Smooth muscle cell (in vitro differentiated cells): ENCODE measurements at regions not wholly inside any gene's neighbourhood (a gene's known extent, or its start where the extent isn't known, plus 50 kb on each side); places are given as distances from the start of the nearest gene placed in this dataset.

Source experiments
- DNase-seq: peaks from one replicate; lab custom pipeline; 2025; ENCODE audit not compliant: unreplicated experiment; lab: John Stamatoyannopoulos, UW
- H2AFZ ChIP-seq: fragments of 200-600 bp; sonication (generic); 2 replicates; pipeline ENCODE4 v1.6.0; 2016; ENCODE audit warnings: antibody characterized with exemption, low read depth, mild to moderate bottlenecking
- H3F3A ChIP-seq: fragments of 200-600 bp; sonication (generic); 2 replicates; pipeline ENCODE4 v1.6.0; 2017; ENCODE audit warnings: antibody characterized with exemption, low read depth
- H3K27ac ChIP-seq: fragments of 200-600 bp; sonication (generic); 2 replicates; pipeline ENCODE4 v1.5.1; 2016; ENCODE audit warnings: low read depth, mild to moderate bottlenecking
- H3K27me3 ChIP-seq: fragments of 200-600 bp; sonication (generic); 2 replicates; pipeline ENCODE4 v1.6.1; 2016; ENCODE audit warnings: low read depth, mild to moderate bottlenecking
- H3K36me3 ChIP-seq: fragments of 200-600 bp; sonication (generic); 2 replicates; pipeline ENCODE4 v1.5.1; 2016; ENCODE audit warnings: low read depth
- H3K4me1 ChIP-seq: fragments of 200-600 bp; sonication (generic); 2 replicates; pipeline ENCODE4 v1.5.1; 2016; ENCODE audit warnings: low read depth
- H3K4me2 ChIP-seq: fragments of 200-600 bp; sonication (generic); 2 replicates; pipeline ENCODE4 v1.6.0; 2016; ENCODE audit warnings: mild to moderate bottlenecking
- H3K4me3 ChIP-seq: fragments of 200-600 bp; sonication (generic); 2 replicates; pipeline ENCODE4 v1.5.1; 2016; ENCODE audit warnings: mild to moderate bottlenecking
- H3K79me2 ChIP-seq: fragments of 200-600 bp; sonication (generic); 2 replicates; pipeline ENCODE4 v1.6.0; 2016; ENCODE audit warnings: low read depth, mild to moderate bottlenecking
- H3K9ac ChIP-seq: fragments of 200-600 bp; sonication (generic); 2 replicates; pipeline ENCODE4 v1.6.0; 2016; ENCODE audit warnings: low read depth
- H3K9me3 ChIP-seq: fragments of 200-600 bp; sonication (generic); replicated peaks from 2 replicates; pipeline ENCODE4 v1.5.1; 2016; ENCODE audit warnings: low read depth
- H4K20me1 ChIP-seq: fragments of 200-600 bp; sonication (generic); 2 replicates; pipeline ENCODE4 v1.6.0; 2016; ENCODE audit warnings: low read depth
- CTCF ChIP-seq: fragments of 200-600 bp; sonication (generic); IDR thresholded peaks from 2 replicates; pipeline ENCODE4 v1.5.1; 2017; ENCODE audit warnings: borderline replicate concordance, mild to moderate bottlenecking, antibody characterized with exemption; ENCODE audit not compliant: insufficient read depth, poor library complexity, severe bottlenecking
- WGBS: methylation state at CpG from one replicate; pipeline ENCODE4 v1.1.7; 2016; ENCODE audit warnings: low lambda C conversion rate; 5-methylcytosine and 5-hydroxymethylcytosine counted together

- TF ChIP-seq CTCF, result no peak
- WGBS, result 98% methylated on average over 1 of the region's 1 CpG
Observed at GRCh38 chr21:35479529-35479928, 430.4 kb upstream of the RUNX1 start.

GRCh38 chr21:35479065-35479448 lies 430.0 kb upstream of the RUNX1 start:
- H3F3A ChIP-seq, result peaks cover 11% of the 10 kb centered on the region
- no peaks in the 10 kb centered on the region for H3K9me3 ChIP-seq
- H4K20me1 ChIP-seq, result no peaks in the 10 kb centered on the region
- H2AFZ ChIP-seq, result no peak overlapping the region
- no peak overlapping the region for H3K4me2 ChIP-seq
- H3K4me1 ChIP-seq, result peaks cover 16% of the 10 kb centered on the region
- no peaks in the 10 kb centered on the region for H3K79me2 ChIP-seq
- no peaks in the 10 kb centered on the region for H3K27me3 ChIP-seq
- no peak overlapping the region for H3K9ac ChIP-seq
- TF ChIP-seq CTCF, result no peak
- no peak overlapping the region for H3K27ac ChIP-seq
- no peak overlapping the region for H3K4me3 ChIP-seq
- no peak for DNase-seq
- H3K36me3 ChIP-seq, result no peaks in the 10 kb centered on the region

More at GRCh38 chr21:35479529-35479928, 430.4 kb upstream of the RUNX1 start:
- no peak overlapping the region for H3K27ac ChIP-seq
- H3K9ac ChIP-seq, result no peak overlapping the region
- no peaks in the 10 kb centered on the region for H3K27me3 ChIP-seq
- no peak overlapping the region for H3K4me2 ChIP-seq
- no peaks in the 10 kb centered on the region for H3K36me3 ChIP-seq
- H4K20me1 ChIP-seq, result no peaks in the 10 kb centered on the region
- no peaks in the 10 kb centered on the region for H3K79me2 ChIP-seq
- H2AFZ ChIP-seq, result no peak overlapping the region
- H3K4me3 ChIP-seq, result no peak overlapping the region
- no peaks in the 10 kb centered on the region for H3K9me3 ChIP-seq
- peaks cover 16% of the 10 kb centered on the region for H3K4me1 ChIP-seq
- DNase-seq, result no peak
- peaks cover 11% of the 10 kb centered on the region for H3F3A ChIP-seq

GRCh38 chr21:35478161-35479064 lies 429.3 kb upstream of the RUNX1 start:
- no peak overlapping the region for H3K4me3 ChIP-seq
- TF ChIP-seq CTCF, result no peak
- no peaks in the 10 kb centered on the region for H4K20me1 ChIP-seq
- H2AFZ ChIP-seq, result no peak overlapping the region
- H3K27me3 ChIP-seq, result no peaks in the 10 kb centered on the region
- no peaks in the 10 kb centered on the region for H3K79me2 ChIP-seq
- peaks cover 11% of the 10 kb centered on the region for H3F3A ChIP-seq
- no peaks in the 10 kb centered on the region for H3K9me3 ChIP-seq
- no peak overlapping the region for H3K27ac ChIP-seq
- H3K4me2 ChIP-seq, result no peak overlapping the region
- peaks cover 16% of the 10 kb centered on the region for H3K4me1 ChIP-seq
- no peak overlapping the region for H3K9ac ChIP-seq
- H3K36me3 ChIP-seq, result no peaks in the 10 kb centered on the region
- WGBS, result 89% methylated on average over 5 of the region's 5 CpGs
- no peak for DNase-seq

GRCh38 chr21:35477622-35478021 lies 428.5 kb upstream of the RUNX1 start:
- Histone ChIP-seq H3K4me2 (peak overlapping the region; percentile 57), H3K27me3 (no peaks in the 10 kb centered on the region), H3K36me3 (no peaks in the 10 kb centered on the region), H2AFZ (no peak overlapping the region), H3K27ac (peak overlapping the region; percentile 83), H3F3A (peaks cover 11% of the 10 kb centered on the region), H3K4me1 (peaks cover 16% of the 10 kb centered on the region), H4K20me1 (no peaks in the 10 kb centered on the region), H3K79me2 (no peaks in the 10 kb centered on the region), H3K4me3 (no peak overlapping the region), H3K9ac (no peak overlapping the region), H3K9me3 (no peaks in the 10 kb centered on the region)
- no peak for TF ChIP-seq CTCF
- no peak for DNase-seq
- 92% methylated on average over 3 of the region's 3 CpGs for WGBS
